GM12872 (cell line): ENCODE measurements at regions not wholly inside any gene's neighbourhood (a gene's known extent, or its start where the extent isn't known, plus 50 kb on each side); places are given as distances from the start of the nearest gene placed in this dataset.

Experiments used
- CTCF ChIP-seq: IDR thresholded peaks from 3 replicates; pipeline ENCODE4 v1.5.1; 2011; ENCODE audit warnings: low read depth, mild to moderate bottlenecking, low read length, moderate library complexity; ENCODE audit not compliant: insufficient read depth

- TF ChIP-seq CTCF, result no peak
These were observed 174.2 kb upstream of the INHBA start for GRCh38 chr7:41877118-41877517.

GRCh38 chr7:41875513-41875912 is 172.6 kb upstream of the INHBA start:
- no peak for TF ChIP-seq CTCF

GRCh38 chr7:41874201-41874785 is 171.4 kb upstream of the INHBA start:
- TF ChIP-seq CTCF, result no peak

- TF ChIP-seq CTCF, result no peak
These were observed 170.9 kb upstream of the INHBA start for GRCh38 chr7:41873741-41874140.

GRCh38 chr7:41872966-41873365 is 170.1 kb upstream of the INHBA start:
- TF ChIP-seq CTCF, result no peak

GRCh38 chr7:41870461-41871138 is 167.7 kb upstream of the INHBA start:
- TF ChIP-seq CTCF, result no peak

GRCh38 chr7:41869997-41870396 is 167.1 kb upstream of the INHBA start:
- TF ChIP-seq CTCF, result no peak
